A673 (cell line): ENCODE measurements at regions not wholly inside any gene's neighbourhood (a gene's known extent, or its start where the extent isn't known, plus 50 kb on each side); places are given as distances from the start of the nearest gene placed in this dataset.

Experiments used
- BruUV-seq: library from RNA; stranded (reverse); fragments of 400-500 nt; replicated peaks from 2 replicates; lab custom pipeline; 2021; lab: Mats Ljungman, UMichigan
- CTCF ChIA-PET: fragments of 300-600 bp; sonication (Branson Sonifier 250); formaldehyde crosslinking; loops from one replicate; lab custom pipeline; 2022; ENCODE audit warnings: antibody characterized with exemption; lab: Charles Lee
- POLR2A ChIA-PET: fragments of 300-600 bp; sonication (Branson Sonifier 250); formaldehyde crosslinking; loops from one replicate; lab custom pipeline; 2022; ENCODE audit warnings: antibody characterized with exemption; ENCODE audit not compliant: low non-redundant PET; lab: Charles Lee
- DNase-seq: peaks from one replicate; pipeline ENCODE4 v3.0.0-alpha.2; 2015; ENCODE audit warnings: low spot score
- H3K27ac ChIP-seq: fragments of 200-600 bp; sonication (generic); 2 replicates; pipeline ENCODE4 v1.5.1; 2016; ENCODE audit warnings: mixed run types, low read depth, mild to moderate bottlenecking, mixed read lengths, antibody characterized with exemption, low read length; ENCODE audit not compliant: poor library complexity, severe bottlenecking
- H3K27me3 ChIP-seq: fragments of 200-600 bp; sonication (generic); replicated peaks from 2 replicates; pipeline ENCODE4 v1.6.1; 2017; ENCODE audit warnings: mixed run types, low read depth, mild to moderate bottlenecking, mixed read lengths, antibody characterized with exemption, low read length; ENCODE audit not compliant: insufficient read depth, poor library complexity
- H3K36me3 ChIP-seq: fragments of 200-600 bp; sonication (generic); 2 replicates; pipeline ENCODE4 v1.6.1; 2016; ENCODE audit warnings: mixed run types, mild to moderate bottlenecking, mixed read lengths, antibody characterized with exemption, low read length; ENCODE audit not compliant: insufficient read depth, poor library complexity, severe bottlenecking
- H3K4me1 ChIP-seq: fragments of 200-600 bp; sonication (generic); 2 replicates; pipeline ENCODE4 v1.6.1; 2017; ENCODE audit warnings: mixed run types, mild to moderate bottlenecking, mixed read lengths, antibody characterized with exemption, low read length; ENCODE audit not compliant: insufficient read depth, poor library complexity, severe bottlenecking
- H3K4me3 ChIP-seq: fragments of 200-600 bp; sonication (generic); 2 replicates; pipeline ENCODE4 v1.5.1; 2016; ENCODE audit warnings: low read depth, mixed run types, mild to moderate bottlenecking, mixed read lengths, low read length; ENCODE audit not compliant: poor library complexity, severe bottlenecking
- H3K9me3 ChIP-seq: fragments of 200-600 bp; sonication (generic); 2 replicates; pipeline ENCODE4 v1.6.1; 2016; ENCODE audit warnings: mixed run types, low read depth, mild to moderate bottlenecking, mixed read lengths, antibody characterized with exemption, low read length; ENCODE audit not compliant: poor library complexity, severe bottlenecking
- CTCF ChIP-seq: fragments of 300-800, 200-600 bp; sonication (generic); conservative IDR thresholded peaks from 2 replicates; pipeline ENCODE4 v1.5.1; 2017; ENCODE audit warnings: low read depth, mild to moderate bottlenecking, antibody characterized with exemption, low read length, moderate library complexity, mixed read lengths
- EZH2 ChIP-seq: fragments of 200-600 bp; sonication (generic); IDR thresholded peaks from 2 replicates; pipeline ENCODE4 v1.6.1; 2017; ENCODE audit warnings: borderline replicate concordance, low read depth, mild to moderate bottlenecking, mixed read lengths, antibody characterized with exemption, low read length; ENCODE audit not compliant: poor library complexity, severe bottlenecking
- intact Hi-C: fragments of 100-400 bp; cut with micrococcal nuclease; formaldehyde crosslinking; loops from one replicate; pipeline ENCODE4 v1.10.0; 2022; ENCODE audit not compliant: unreplicated experiment

GRCh38 chr10:2895594-2896196 lies 171.7 kb upstream of the PFKP start:
- H3K4me3 ChIP-seq: no peak overlapping the region
- no peaks in the 10 kb centered on the region for H3K4me1 ChIP-seq
- POLR2A ChIA-PET: no interaction called here
- no peak for TF ChIP-seq CTCF
- no peak for TF ChIP-seq EZH2
- BruUV-seq: no TSS peak
- H3K9me3 ChIP-seq: no peaks in the 10 kb centered on the region
- H3K27ac ChIP-seq: no peak overlapping the region
- H3K27me3 ChIP-seq: no peaks in the 10 kb centered on the region
- no peak for DNase-seq
- H3K36me3 ChIP-seq: no peaks in the 10 kb centered on the region
- CTCF ChIA-PET: no interaction called here
- intact Hi-C loops: no loop called here

GRCh38 chr10:2893991-2894390 lies 173.4 kb upstream of the PFKP start:
- POLR2A ChIA-PET: no interaction called here
- no peaks in the 10 kb centered on the region for H3K36me3 ChIP-seq
- no peaks in the 10 kb centered on the region for H3K27me3 ChIP-seq
- no peaks in the 10 kb centered on the region for H3K9me3 ChIP-seq
- TF ChIP-seq CTCF: no peak
- intact Hi-C loops: no loop called here
- DNase-seq: no peak
- CTCF ChIA-PET: no interaction called here
- H3K4me1 ChIP-seq: no peaks in the 10 kb centered on the region
- BruUV-seq: no TSS peak
- no peak overlapping the region for H3K4me3 ChIP-seq
- H3K27ac ChIP-seq: no peak overlapping the region

- ChIA-PET CTCF (no interaction called here), POLR2A (no interaction called here)
- TF ChIP-seq EZH2: no peak
- no peak for TF ChIP-seq CTCF
- no peak overlapping the region for H3K27ac ChIP-seq
- no peaks in the 10 kb centered on the region for H3K27me3 ChIP-seq
- DNase-seq: no peak
- no peaks in the 10 kb centered on the region for H3K36me3 ChIP-seq
- no peak overlapping the region for H3K4me3 ChIP-seq
- no TSS peak for BruUV-seq
- no peaks in the 10 kb centered on the region for H3K9me3 ChIP-seq
- no peaks in the 10 kb centered on the region for H3K4me1 ChIP-seq
- intact Hi-C loops: no loop called here
Measured at GRCh38 chr10:2893158-2893845, 174.0 kb upstream of the PFKP start.
